ENCODE measurements at regions not wholly inside any gene's neighbourhood (a gene's known extent, or its start where the extent isn't known, plus 50 kb on each side); places are given as distances from the start of the nearest gene placed in this dataset.
"Not testable (repeated sequence)": the region's sequence is repeated elsewhere in the genome, so short reads cannot be mapped to it uniquely, and the experiment has no call there.

DNA sequence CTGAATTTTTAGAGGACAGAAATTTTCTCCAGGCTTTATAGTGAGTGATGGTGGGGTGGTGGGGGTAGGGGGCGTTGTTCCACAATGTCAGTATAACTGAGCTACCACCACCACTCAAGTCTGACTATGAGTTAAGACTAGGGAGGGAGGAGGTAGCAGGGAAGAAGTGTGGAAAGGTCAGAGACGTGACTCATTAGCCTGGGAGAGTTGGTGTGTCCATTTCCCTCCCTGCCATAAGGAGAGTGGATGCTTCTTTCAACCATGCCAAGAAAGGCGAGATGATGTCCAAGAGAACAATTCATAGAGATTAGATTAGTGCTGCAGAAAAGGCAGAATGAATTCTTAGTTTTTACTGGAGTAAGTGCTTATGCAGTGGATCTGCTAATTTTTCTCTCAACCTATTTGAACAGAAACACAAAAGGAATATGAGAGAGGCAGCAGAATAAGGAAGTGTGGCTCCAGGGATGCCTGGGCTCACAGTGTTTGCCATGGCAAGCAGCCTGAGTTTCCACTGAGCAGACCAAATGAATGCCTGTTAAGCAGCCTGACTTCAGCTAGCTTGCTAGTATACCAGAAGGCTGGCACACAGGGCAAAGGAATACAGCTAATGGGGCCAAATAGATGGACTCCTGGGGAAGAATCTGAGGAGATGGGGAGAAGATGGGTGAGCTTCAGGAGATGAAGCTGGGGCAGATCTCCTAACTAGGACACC is 708.9 kb downstream of the NTRK3 start:
- CTCF ChIA-PET, result no interaction called here
- BruUV-seq (replicated peaks), result no TSS peak
- Mint-ChIP-seq H3K36me3 (ENCODE audit: insufficient read depth, unreplicated experiment) (no peaks in the 10 kb centered on the region), H3K9me3 (ENCODE audit: low read depth, unreplicated experiment) (peaks cover 11% of the 10 kb centered on the region), H3K4me1 (ENCODE audit: low read depth, unreplicated experiment) (no peaks in the 10 kb centered on the region), H3K27me3 (ENCODE audit: unreplicated experiment) (no peaks in the 10 kb centered on the region), H3K27ac (ENCODE audit: unreplicated experiment) (no peak overlapping the region), H3K4me3 (ENCODE audit: low read depth, unreplicated experiment) (no peak overlapping the region)
- intact Hi-C loops (cut with micrococcal nuclease; ENCODE audit: unreplicated experiment), result no loop called here
- TF ChIP-seq, protein P1, sequence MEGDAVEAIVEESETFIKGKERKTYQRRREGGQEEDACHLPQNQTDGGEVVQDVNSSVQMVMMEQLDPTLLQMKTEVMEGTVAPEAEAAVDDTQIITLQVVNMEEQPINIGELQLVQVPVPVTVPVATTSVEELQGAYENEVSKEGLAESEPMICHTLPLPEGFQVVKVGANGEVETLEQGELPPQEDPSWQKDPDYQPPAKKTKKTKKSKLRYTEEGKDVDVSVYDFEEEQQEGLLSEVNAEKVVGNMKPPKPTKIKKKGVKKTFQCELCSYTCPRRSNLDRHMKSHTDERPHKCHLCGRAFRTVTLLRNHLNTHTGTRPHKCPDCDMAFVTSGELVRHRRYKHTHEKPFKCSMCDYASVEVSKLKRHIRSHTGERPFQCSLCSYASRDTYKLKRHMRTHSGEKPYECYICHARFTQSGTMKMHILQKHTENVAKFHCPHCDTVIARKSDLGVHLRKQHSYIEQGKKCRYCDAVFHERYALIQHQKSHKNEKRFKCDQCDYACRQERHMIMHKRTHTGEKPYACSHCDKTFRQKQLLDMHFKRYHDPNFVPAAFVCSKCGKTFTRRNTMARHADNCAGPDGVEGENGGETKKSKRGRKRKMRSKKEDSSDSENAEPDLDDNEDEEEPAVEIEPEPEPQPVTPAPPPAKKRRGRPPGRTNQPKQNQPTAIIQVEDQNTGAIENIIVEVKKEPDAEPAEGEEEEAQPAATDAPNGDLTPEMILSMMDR (IDR thresholded peaks at IDR 0.05; ENCODE audit: unreplicated experiment), result no peak
- DNase-seq, result no peak

GRCh38 chr15:87538327-87538834 is 718.2 kb downstream of the NTRK3 start:
- Mint-ChIP-seq H3K36me3 (ENCODE audit: insufficient read depth, unreplicated experiment) (no peaks in the 10 kb centered on the region), H3K9me3 (ENCODE audit: low read depth, unreplicated experiment) (peaks cover 5% of the 10 kb centered on the region), H3K27ac (ENCODE audit: unreplicated experiment) (no peak overlapping the region), H3K4me3 (ENCODE audit: low read depth, unreplicated experiment) (no peak overlapping the region), H3K27me3 (ENCODE audit: unreplicated experiment) (no peaks in the 10 kb centered on the region), H3K4me1 (ENCODE audit: low read depth, unreplicated experiment) (no peaks in the 10 kb centered on the region)
- no TSS peak for BruUV-seq (replicated peaks)
- DNase-seq, result no peak
- CTCF ChIA-PET, result no interaction called here
- TF ChIP-seq, protein P1 (IDR thresholded peaks at IDR 0.05; ENCODE audit: unreplicated experiment), result no peak
- intact Hi-C loops (cut with micrococcal nuclease; ENCODE audit: unreplicated experiment), result no loop called here

- CTCF ChIA-PET, result no interaction called here
- peaks cover 8% of the 10 kb centered on the region for H3K9me3 Mint-ChIP-seq (ENCODE audit: low read depth, unreplicated experiment)
- intact Hi-C loops (cut with micrococcal nuclease; ENCODE audit: unreplicated experiment), result no loop called here
- H3K27me3 Mint-ChIP-seq (ENCODE audit: unreplicated experiment), result no peaks in the 10 kb centered on the region
- no peak for DNase-seq
- H3K27ac Mint-ChIP-seq (ENCODE audit: unreplicated experiment), result no peak overlapping the region
- no peak overlapping the region for H3K4me3 Mint-ChIP-seq (ENCODE audit: low read depth, unreplicated experiment)
- no peaks in the 10 kb centered on the region for H3K36me3 Mint-ChIP-seq (ENCODE audit: insufficient read depth, unreplicated experiment)
- H3K4me1 Mint-ChIP-seq (ENCODE audit: low read depth, unreplicated experiment), result no peaks in the 10 kb centered on the region
- no TSS peak for BruUV-seq (replicated peaks)
- TF ChIP-seq, protein P1 (IDR thresholded peaks at IDR 0.05; ENCODE audit: unreplicated experiment), result no peak
These were observed 719.2 kb downstream of the NTRK3 start for GRCh38 chr15:87537295-87537694.

DNA sequence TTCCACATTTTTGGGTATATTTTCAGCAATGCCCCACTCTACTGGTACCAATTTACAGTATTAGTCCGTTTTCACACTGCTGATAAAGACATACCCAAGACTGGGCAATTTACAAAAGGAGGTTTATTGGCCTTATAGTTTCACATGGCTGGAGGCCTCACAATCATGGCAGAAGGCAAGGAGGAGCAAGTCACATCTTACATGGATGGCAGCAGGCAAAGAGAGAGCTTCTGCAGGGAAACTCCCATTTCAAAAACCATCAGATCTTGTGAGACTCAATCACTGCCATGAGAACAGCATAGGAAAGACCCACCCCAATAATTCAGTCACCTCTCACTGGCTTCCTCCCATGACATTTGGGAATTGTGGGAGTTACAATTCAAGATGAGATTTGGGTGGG is 722.9 kb downstream of the NTRK3 start:
- CTCF ChIA-PET, result not testable (repeated sequence)

DNA sequence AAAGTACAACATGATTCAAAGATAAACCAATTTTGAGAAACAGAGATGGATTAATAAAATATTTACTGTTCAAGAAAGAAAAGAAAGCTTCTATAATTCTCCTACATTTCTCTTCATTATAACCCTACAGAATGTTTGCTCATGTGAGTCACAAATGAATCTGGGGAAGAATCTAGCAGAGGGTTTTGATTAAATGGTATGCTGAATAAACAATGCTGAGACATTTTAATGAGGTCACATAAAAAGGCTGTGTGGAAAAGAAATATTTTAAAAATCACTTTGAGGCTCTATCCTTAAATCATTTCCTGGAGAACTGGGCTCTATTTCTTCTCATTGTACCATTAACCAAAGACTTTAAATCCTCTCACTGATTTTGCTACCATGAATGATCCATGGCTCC is 727.7 kb downstream of the NTRK3 start:
- Mint-ChIP-seq H3K9me3 (ENCODE audit: low read depth, unreplicated experiment) (peaks cover 17% of the 10 kb centered on the region), H3K27ac (ENCODE audit: unreplicated experiment) (no peak overlapping the region), H3K4me1 (ENCODE audit: low read depth, unreplicated experiment) (no peaks in the 10 kb centered on the region), H3K27me3 (ENCODE audit: unreplicated experiment) (no peaks in the 10 kb centered on the region), H3K36me3 (ENCODE audit: insufficient read depth, unreplicated experiment) (no peaks in the 10 kb centered on the region), H3K4me3 (ENCODE audit: low read depth, unreplicated experiment) (no peak overlapping the region)
- TF ChIP-seq, protein P1 (IDR thresholded peaks at IDR 0.05; ENCODE audit: unreplicated experiment), result no peak
- no TSS peak for BruUV-seq (replicated peaks)
- CTCF ChIA-PET, result no interaction called here
- intact Hi-C loops (cut with micrococcal nuclease; ENCODE audit: unreplicated experiment), result no loop called here
- no peak for DNase-seq

More for the DNA sequence above, 722.9 kb downstream of the NTRK3 start:
- H3K4me1 Mint-ChIP-seq (ENCODE audit: low read depth, unreplicated experiment); BruUV-seq (replicated peaks); intact Hi-C loops (cut with micrococcal nuclease; ENCODE audit: unreplicated experiment); H3K4me3 Mint-ChIP-seq (ENCODE audit: low read depth, unreplicated experiment); H3K27ac Mint-ChIP-seq (ENCODE audit: unreplicated experiment); H3K9me3 Mint-ChIP-seq (ENCODE audit: low read depth, unreplicated experiment); H3K27me3 Mint-ChIP-seq (ENCODE audit: unreplicated experiment); H3K36me3 Mint-ChIP-seq (ENCODE audit: insufficient read depth, unreplicated experiment); DNase-seq: not testable (repeated sequence)
